Prostate gland (tissue), 2 donors: ENCODE measurements at regions not wholly inside any gene's neighbourhood (a gene's known extent, or its start where the extent isn't known, plus 50 kb on each side); places are given as distances from the start of the nearest gene placed in this dataset.

ENCODE experiments used
- DNase-seq: peaks from one replicate; pipeline ENCODE4 v3.0.0-alpha.2; 2019; ENCODE audit warnings: low spot score
- H3K27ac ChIP-seq, 2 donors: fragments of 200-600 bp; sonication (generic); 2 replicates each; pipeline ENCODE4 v1.5.1; 2017 to 2019
- H3K27me3 ChIP-seq: fragments of 200-600 bp; sonication (generic); replicated peaks from 2 replicates; pipeline ENCODE4 v1.5.1; 2019; ENCODE audit not compliant: insufficient read depth
- H3K36me3 ChIP-seq, 2 donors: fragments of 200-600 bp; sonication (generic); 1 replicate in 1 of 2; 2 replicates in 1 of 2; pipeline versions ENCODE4 v1.5.1 to v1.8.1; 2017 to 2019
- H3K4me1 ChIP-seq: fragments of 200-600 bp; sonication (generic); replicated peaks from 2 replicates; pipeline ENCODE4 v1.5.1; 2019
- H3K4me3 ChIP-seq, 2 donors: fragments of 200-600 bp; sonication (generic); 2 replicates each; pipeline ENCODE4 v1.5.1; 2017 to 2019
- H3K9me3 ChIP-seq: fragments of 200-600 bp; sonication (generic); 2 replicates; pipeline ENCODE4 v1.5.1; 2017
- POLR2A ChIP-seq: fragments of 450-650 bp; IDR thresholded peaks from one replicate; pipeline ENCODE4 v1.6.1; 2016; ENCODE audit warnings: antibody characterized with exemption, mild to moderate bottlenecking
- POLR2AphosphoS5 ChIP-seq: sonication (generic); formaldehyde crosslinking; IDR thresholded peaks from one replicate; pipeline ENCODE4 v1.6.1; 2017; ENCODE audit warnings: antibody characterized with exemption
- WGBS: methylation state at CpG from one replicate; pipeline ENCODE4 v1.1.5; 2018; 5-methylcytosine and 5-hydroxymethylcytosine counted together
- intact Hi-C: fragments of 100-400 bp; cut with DNase I; formaldehyde crosslinking; loops from one replicate; pipeline ENCODE4 v1.14.2; 2022
- TF ChIP-seq, protein P1 (sequence below), 4 experiments: fragments of 200-600 bp in 2 of 4; fragments of 450-650 bp in 2 of 4; sonication (generic) in 2 of 4; IDR thresholded peaks; 1 replicate in 3 of 4; 2 replicates in 1 of 4; pipeline ENCODE4 v1.5.1; 2016 to 2019; ENCODE audit warnings: antibody characterized with exemption in 4 of 4, mild to moderate bottlenecking in 2 of 4, moderate library complexity in 2 of 4

DNA sequence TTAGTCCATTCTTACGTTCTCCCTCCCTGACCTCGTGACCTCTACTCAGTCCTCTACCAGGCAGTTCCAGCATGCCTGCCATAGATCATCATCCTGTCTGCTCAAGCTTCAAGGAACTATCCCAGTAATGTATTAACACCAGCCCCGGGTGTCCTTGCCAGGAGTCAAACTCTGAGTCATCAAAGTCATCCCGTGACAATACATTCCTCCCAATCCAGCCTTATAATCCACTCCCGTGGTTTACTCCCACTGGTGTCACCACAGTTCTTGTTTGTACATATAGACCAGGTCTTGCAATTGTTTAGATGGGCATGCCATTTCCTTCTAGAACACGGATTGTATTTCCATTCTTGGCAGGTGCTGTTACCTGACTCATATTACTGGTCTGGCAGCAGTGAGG is 68.7 kb upstream of the TAB3 start:
- no peaks in the 10 kb centered on the region for H3K27me3 ChIP-seq
- TF ChIP-seq POLR2A = no peak
- TF ChIP-seq POLR2AphosphoS5 = peak; percentile 51
- H3K4me3 ChIP-seq = no peak overlapping the region
- H3K9me3 ChIP-seq = no peaks in the 10 kb centered on the region
- WGBS = 27% methylated on average over 6 of the region's 6 CpGs
- H3K36me3 ChIP-seq = no peaks in the 10 kb centered on the region
- intact Hi-C loops = no loop called here
- peak; percentile 25 for DNase-seq
- no peak overlapping the region for H3K27ac ChIP-seq
- H3K4me1 ChIP-seq = no peaks in the 10 kb centered on the region

DNA sequence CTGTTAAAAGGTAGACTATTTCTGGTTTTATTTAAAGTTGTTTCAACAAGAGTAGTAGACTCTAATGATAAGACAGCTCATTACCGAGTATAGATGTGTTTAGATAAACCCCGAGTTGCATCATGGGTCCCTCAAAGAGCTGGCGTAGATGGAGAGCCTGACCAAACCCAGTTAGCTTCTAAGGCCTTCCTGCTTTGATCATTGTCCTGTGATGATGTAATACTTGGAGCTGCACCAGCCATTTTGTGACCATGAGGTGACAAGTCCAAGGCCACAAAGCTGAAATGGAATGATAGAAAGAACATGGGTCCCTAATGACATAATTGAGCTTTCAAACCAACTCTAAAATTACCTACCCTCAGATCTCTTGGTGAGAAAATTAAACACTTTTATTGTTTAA is 66.6 kb upstream of the TAB3 start:
- no peak overlapping the region for H3K4me3 ChIP-seq
- no peak for DNase-seq
- intact Hi-C loops = no loop called here
- no peak overlapping the region for H3K27ac ChIP-seq
- H3K9me3 ChIP-seq = no peaks in the 10 kb centered on the region
- no peaks in the 10 kb centered on the region for H3K27me3 ChIP-seq
- H3K4me1 ChIP-seq = no peaks in the 10 kb centered on the region
- no peaks in the 10 kb centered on the region for H3K36me3 ChIP-seq
- WGBS = 89% methylated on average over 3 of the region's 3 CpGs
- no peak for TF ChIP-seq POLR2AphosphoS5
- TF ChIP-seq POLR2A = no peak
- TF ChIP-seq, protein P1, sequence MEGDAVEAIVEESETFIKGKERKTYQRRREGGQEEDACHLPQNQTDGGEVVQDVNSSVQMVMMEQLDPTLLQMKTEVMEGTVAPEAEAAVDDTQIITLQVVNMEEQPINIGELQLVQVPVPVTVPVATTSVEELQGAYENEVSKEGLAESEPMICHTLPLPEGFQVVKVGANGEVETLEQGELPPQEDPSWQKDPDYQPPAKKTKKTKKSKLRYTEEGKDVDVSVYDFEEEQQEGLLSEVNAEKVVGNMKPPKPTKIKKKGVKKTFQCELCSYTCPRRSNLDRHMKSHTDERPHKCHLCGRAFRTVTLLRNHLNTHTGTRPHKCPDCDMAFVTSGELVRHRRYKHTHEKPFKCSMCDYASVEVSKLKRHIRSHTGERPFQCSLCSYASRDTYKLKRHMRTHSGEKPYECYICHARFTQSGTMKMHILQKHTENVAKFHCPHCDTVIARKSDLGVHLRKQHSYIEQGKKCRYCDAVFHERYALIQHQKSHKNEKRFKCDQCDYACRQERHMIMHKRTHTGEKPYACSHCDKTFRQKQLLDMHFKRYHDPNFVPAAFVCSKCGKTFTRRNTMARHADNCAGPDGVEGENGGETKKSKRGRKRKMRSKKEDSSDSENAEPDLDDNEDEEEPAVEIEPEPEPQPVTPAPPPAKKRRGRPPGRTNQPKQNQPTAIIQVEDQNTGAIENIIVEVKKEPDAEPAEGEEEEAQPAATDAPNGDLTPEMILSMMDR (IDR thresholded peaks at IDR 0.05) = no peak

DNA sequence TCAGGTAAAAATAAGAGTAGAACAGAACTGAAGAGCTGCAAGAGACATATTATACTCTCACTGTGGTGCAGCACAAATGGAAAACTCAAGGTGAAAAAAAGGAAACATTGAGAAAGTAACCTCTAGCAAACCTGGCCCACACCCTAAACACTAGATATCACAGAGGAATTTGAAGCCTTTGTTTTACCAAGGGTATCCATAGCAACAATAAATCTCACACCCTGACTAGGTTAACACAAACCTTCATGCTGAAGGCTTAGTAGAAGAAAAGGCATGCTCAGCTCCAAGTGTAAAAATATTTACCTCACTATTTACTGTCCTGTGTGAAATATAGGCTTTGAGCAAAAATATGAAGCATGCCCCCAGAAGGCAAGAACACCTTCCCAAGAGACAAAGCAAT is 61.9 kb upstream of the TAB3 start:
- no peak for TF ChIP-seq POLR2A
- TF ChIP-seq, protein P1 (IDR thresholded peaks at IDR 0.05) = no peak
- TF ChIP-seq POLR2AphosphoS5 = no peak
- no peaks in the 10 kb centered on the region for H3K27me3 ChIP-seq
- H3K4me1 ChIP-seq = no peaks in the 10 kb centered on the region
- no peaks in the 10 kb centered on the region for H3K9me3 ChIP-seq
- intact Hi-C loops = no loop called here
- H3K27ac ChIP-seq = no peak overlapping the region
- H3K36me3 ChIP-seq = no peaks in the 10 kb centered on the region
- DNase-seq = no peak
- H3K4me3 ChIP-seq = no peak overlapping the region

- Histone ChIP-seq H3K36me3 (no peaks in the 10 kb centered on the region), H3K27me3 (no peaks in the 10 kb centered on the region), H3K9me3 (no peaks in the 10 kb centered on the region), H3K4me1 (no peaks in the 10 kb centered on the region), H3K27ac (no peak overlapping the region), H3K4me3 (no peak overlapping the region)
- 100% methylated on average over 2 of the region's 2 CpGs for WGBS
- no peak for TF ChIP-seq POLR2A
- TF ChIP-seq, protein P1 (IDR thresholded peaks at IDR 0.05) = no peak
- TF ChIP-seq POLR2AphosphoS5 = no peak
- intact Hi-C loops = no loop called here
- no peak for DNase-seq
These were observed 61.3 kb upstream of the TAB3 start for GRCh38 chrX:30950391-30950790.

- Histone ChIP-seq H3K36me3 (no peaks in the 10 kb centered on the region), H3K9me3 (no peaks in the 10 kb centered on the region), H3K4me3 (no peak overlapping the region), H3K4me1 (no peaks in the 10 kb centered on the region), H3K27ac (no peak overlapping the region), H3K27me3 (no peaks in the 10 kb centered on the region)
- DNase-seq = no peak
- TF ChIP-seq, protein P1 (IDR thresholded peaks at IDR 0.05) = no peak
- TF ChIP-seq POLR2AphosphoS5 = no peak
- TF ChIP-seq POLR2A = no peak
- intact Hi-C loops = no loop called here
- 89% methylated on average over 3 of the region's 4 CpGs for WGBS
These were observed 60.5 kb upstream of the TAB3 start for GRCh38 chrX:30949554-30949953.
